Glutamatergic neuron (in vitro differentiated cells): ENCODE measurements at regions not wholly inside any gene's neighbourhood (a gene's known extent, or its start where the extent isn't known, plus 50 kb on each side); places are given as distances from the start of the nearest gene placed in this dataset.

Experiments
- DNase-seq: peaks from one replicate; pipeline ENCODE4 v3.0.0; 2022
- H3K27ac Mint-ChIP-seq: one replicate; pipeline ENCODE4 v1.8.0; 2020; ENCODE audit warnings: mild to moderate bottlenecking, mixed read lengths, inconsistent platforms; ENCODE audit not compliant: unreplicated experiment
- H3K27me3 Mint-ChIP-seq: one replicate; pipeline ENCODE4 v1.8.0; 2020; ENCODE audit warnings: mild to moderate bottlenecking, moderate library complexity, mixed read lengths, inconsistent platforms; ENCODE audit not compliant: unreplicated experiment
- H3K36me3 Mint-ChIP-seq: one replicate; pipeline ENCODE4 v1.8.0; 2020; ENCODE audit warnings: mild to moderate bottlenecking, mixed read lengths, inconsistent platforms; ENCODE audit not compliant: unreplicated experiment
- H3K4me1 Mint-ChIP-seq: one replicate; pipeline ENCODE4 v1.8.0; 2020; ENCODE audit warnings: mild to moderate bottlenecking, low read depth, mixed read lengths, inconsistent platforms; ENCODE audit not compliant: unreplicated experiment
- H3K4me3 Mint-ChIP-seq: one replicate; pipeline ENCODE4 v1.8.0; 2020; ENCODE audit warnings: mild to moderate bottlenecking, mixed read lengths, inconsistent platforms; ENCODE audit not compliant: unreplicated experiment
- H3K9me3 Mint-ChIP-seq: one replicate; pipeline ENCODE4 v1.8.0; 2020; ENCODE audit warnings: mild to moderate bottlenecking, moderate library complexity, mixed read lengths, inconsistent platforms; ENCODE audit not compliant: unreplicated experiment
- CTCF ChIP-seq: fragments of 200-600 bp; sonication (generic); IDR thresholded peaks from one replicate; pipeline ENCODE4 v1.5.0; 2021; ENCODE audit not compliant: partially characterized antibody, unreplicated experiment

DNA sequence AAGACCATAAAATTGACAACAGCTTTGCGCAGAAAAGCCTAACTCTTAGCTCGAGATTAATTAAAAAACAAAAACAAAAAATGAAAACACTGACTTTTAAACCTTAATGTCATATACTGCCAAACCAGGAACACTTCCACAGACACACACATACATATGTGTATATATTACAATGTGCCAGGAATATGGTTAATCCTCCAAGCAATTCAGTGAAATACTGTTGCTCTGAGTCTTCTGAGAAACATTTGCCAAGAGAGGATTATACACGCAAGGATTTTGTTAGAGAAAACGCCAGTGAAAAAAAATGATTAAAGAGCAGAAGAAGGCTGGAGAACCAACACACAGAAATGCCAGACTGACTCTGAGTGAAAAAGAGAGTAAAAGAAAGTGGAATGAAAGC lies 116.7 kb upstream of the CHRM3 start:
- Mint-ChIP-seq H3K9me3 (peaks cover 2% of the 10 kb centered on the region), H3K4me3 (no peak overlapping the region), H3K4me1 (peaks cover 11% of the 10 kb centered on the region), H3K27ac (no peak overlapping the region), H3K27me3 (peaks cover 2% of the 10 kb centered on the region), H3K36me3 (peaks cover 5% of the 10 kb centered on the region)
- no peak for DNase-seq
- no peak for TF ChIP-seq CTCF

GRCh38 chr1:239268941-239269340 lies 117.4 kb upstream of the CHRM3 start:
- Mint-ChIP-seq H3K4me1 (peaks cover 11% of the 10 kb centered on the region), H3K4me3 (no peak overlapping the region), H3K27ac (no peak overlapping the region), H3K36me3 (peaks cover 2% of the 10 kb centered on the region), H3K9me3 (peaks cover 2% of the 10 kb centered on the region), H3K27me3 (peaks cover 2% of the 10 kb centered on the region)
- TF ChIP-seq CTCF, result no peak
- no peak for DNase-seq

- peaks cover 11% of the 10 kb centered on the region for H3K4me1 Mint-ChIP-seq
- no peak for TF ChIP-seq CTCF
Measured at GRCh38 chr1:239268007-239268406, 118.4 kb upstream of the CHRM3 start.

DNA sequence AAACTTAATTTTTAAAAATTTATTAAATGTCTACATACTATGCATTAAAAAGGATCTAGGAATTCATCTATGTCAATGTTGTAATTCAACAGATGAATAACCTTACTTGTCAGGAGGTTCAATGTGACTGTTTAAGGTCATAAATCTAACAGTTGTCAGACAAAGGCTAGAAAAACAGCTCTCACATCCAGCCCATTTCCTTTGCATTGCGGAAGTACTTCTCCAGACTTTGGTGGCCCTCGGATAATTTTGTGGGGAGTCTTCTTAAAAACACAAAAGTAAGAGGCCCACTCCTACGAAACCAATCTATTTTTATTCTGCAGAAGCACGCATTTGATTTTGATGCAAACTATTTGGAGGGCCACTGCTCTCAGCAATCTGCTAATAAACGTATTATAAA lies 122.6 kb upstream of the CHRM3 start:
- Mint-ChIP-seq H3K4me3 (no peak overlapping the region), H3K36me3 (no peaks in the 10 kb centered on the region), H3K27me3 (peaks cover 2% of the 10 kb centered on the region), H3K27ac (no peak overlapping the region), H3K9me3 (peaks cover 2% of the 10 kb centered on the region), H3K4me1 (peaks cover 11% of the 10 kb centered on the region)
- no peak for TF ChIP-seq CTCF
- no peak for DNase-seq

More at GRCh38 chr1:239268007-239268406, 118.4 kb upstream of the CHRM3 start:
- Mint-ChIP-seq H3K4me3 (no peak overlapping the region), H3K36me3 (no peaks in the 10 kb centered on the region), H3K27me3 (peaks cover 2% of the 10 kb centered on the region), H3K27ac (peak overlapping the region; percentile 45), H3K9me3 (peaks cover 2% of the 10 kb centered on the region)
- no peak for DNase-seq

DNA sequence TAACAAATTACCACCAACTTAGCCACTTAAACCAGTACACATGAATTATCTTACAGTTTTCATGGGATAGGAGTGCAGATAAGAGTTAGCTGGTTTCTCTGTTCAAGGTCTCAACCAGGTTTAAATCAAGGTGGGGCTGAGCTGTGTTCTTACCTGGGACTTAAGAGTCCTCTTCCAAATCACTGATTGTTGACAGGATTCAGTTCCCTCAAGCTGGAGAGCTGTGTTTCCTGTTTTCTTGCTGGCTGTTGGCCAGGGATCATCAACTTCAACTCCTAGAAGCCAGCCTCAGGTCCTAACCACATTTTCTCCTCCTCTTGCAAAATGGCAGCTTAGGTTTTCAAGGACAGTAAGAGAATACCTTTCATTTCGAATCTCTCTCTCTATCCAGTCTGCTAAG lies 123.8 kb upstream of the CHRM3 start:
- peaks cover 4% of the 10 kb centered on the region for H3K4me1 Mint-ChIP-seq
- H3K36me3 Mint-ChIP-seq, result no peaks in the 10 kb centered on the region
- H3K9me3 Mint-ChIP-seq, result peaks cover 2% of the 10 kb centered on the region
- H3K27me3 Mint-ChIP-seq, result peaks cover 2% of the 10 kb centered on the region
- no peak overlapping the region for H3K4me3 Mint-ChIP-seq
- H3K27ac Mint-ChIP-seq, result no peak overlapping the region
- no peak for DNase-seq
- no peak for TF ChIP-seq CTCF
